Osteocyte (in vitro differentiated cells): ENCODE measurements at regions not wholly inside any gene's neighbourhood (a gene's known extent, or its start where the extent isn't known, plus 50 kb on each side); places are given as distances from the start of the nearest gene placed in this dataset.
A peak's percentile ranks its signal among the peaks of the same experiment; 100 is the strongest.

ENCODE experiments used
- DNase-seq: peaks from one replicate; pipeline ENCODE4 v3.0.0; 2021; ENCODE audit warnings: mixed read lengths; ENCODE audit not compliant: unreplicated experiment; ENCODE audit errors: extremely low spot score
- H3K27ac Mint-ChIP-seq: one replicate; pipeline ENCODE4 v1.8.0; 2021; ENCODE audit warnings: mild to moderate bottlenecking, mixed read lengths; ENCODE audit not compliant: unreplicated experiment
- H3K27me3 Mint-ChIP-seq: one replicate; pipeline ENCODE4 v1.8.0; 2021; ENCODE audit warnings: mixed read lengths; ENCODE audit not compliant: unreplicated experiment
- H3K36me3 Mint-ChIP-seq: one replicate; pipeline ENCODE4 v1.8.0; 2021; ENCODE audit warnings: mixed read lengths; ENCODE audit not compliant: unreplicated experiment
- H3K4me1 Mint-ChIP-seq: one replicate; pipeline ENCODE4 v1.8.0; 2021; ENCODE audit warnings: mixed read lengths; ENCODE audit not compliant: unreplicated experiment
- H3K4me3 Mint-ChIP-seq: one replicate; pipeline ENCODE4 v1.8.0; 2021; ENCODE audit warnings: mild to moderate bottlenecking, moderate library complexity, mixed read lengths; ENCODE audit not compliant: unreplicated experiment
- H3K9me3 Mint-ChIP-seq: one replicate; pipeline ENCODE4 v1.8.0; 2021; ENCODE audit warnings: mixed read lengths; ENCODE audit not compliant: unreplicated experiment
- CTCF ChIP-seq: fragments of 200-600 bp; sonication (generic); IDR thresholded peaks from 2 replicates; pipeline ENCODE4 v1.5.0; 2021; ENCODE audit warnings: antibody characterized with exemption, mild to moderate bottlenecking, moderate library complexity

GRCh38 chr12:32049956-32050355, 56.7 kb upstream of the BICD1 start:
- H3K9me3 Mint-ChIP-seq, result peaks cover 4% of the 10 kb centered on the region
- peaks cover 9% of the 10 kb centered on the region for H3K4me1 Mint-ChIP-seq
- DNase-seq, result no peak
- no peak overlapping the region for H3K4me3 Mint-ChIP-seq
- TF ChIP-seq CTCF, result no peak
- no peaks in the 10 kb centered on the region for H3K27me3 Mint-ChIP-seq
- no peaks in the 10 kb centered on the region for H3K36me3 Mint-ChIP-seq
- no peak overlapping the region for H3K27ac Mint-ChIP-seq

- Mint-ChIP-seq H3K27me3 (no peaks in the 10 kb centered on the region), H3K36me3 (no peaks in the 10 kb centered on the region), H3K27ac (peak overlapping the region; percentile 15), H3K4me3 (no peak overlapping the region), H3K4me1 (peaks cover 9% of the 10 kb centered on the region), H3K9me3 (peaks cover 4% of the 10 kb centered on the region)
- TF ChIP-seq CTCF, result no peak
- no peak for DNase-seq
Measured at GRCh38 chr12:32051511-32052211, 55.0 kb upstream of the BICD1 start.

- Mint-ChIP-seq H3K36me3 (no peaks in the 10 kb centered on the region), H3K9me3 (peaks cover 4% of the 10 kb centered on the region), H3K27me3 (no peaks in the 10 kb centered on the region), H3K4me3 (no peak overlapping the region), H3K4me1 (peaks cover 9% of the 10 kb centered on the region), H3K27ac (peak overlapping the region; percentile 15)
- TF ChIP-seq CTCF, result no peak
- no peak for DNase-seq
Measured at GRCh38 chr12:32052212-32052713, 54.4 kb upstream of the BICD1 start.

GRCh38 chr12:32053881-32054624, 52.6 kb upstream of the BICD1 start:
- no peak for DNase-seq
- Mint-ChIP-seq H3K4me1 (peaks cover 9% of the 10 kb centered on the region), H3K27me3 (no peaks in the 10 kb centered on the region), H3K9me3 (peaks cover 4% of the 10 kb centered on the region), H3K36me3 (no peaks in the 10 kb centered on the region), H3K27ac (no peak overlapping the region), H3K4me3 (no peak overlapping the region)
- no peak for TF ChIP-seq CTCF
